ENCODE measurements at regions not wholly inside any gene's neighbourhood (a gene's known extent, or its start where the extent isn't known, plus 50 kb on each side); places are given as distances from the start of the nearest gene placed in this dataset.

DNA sequence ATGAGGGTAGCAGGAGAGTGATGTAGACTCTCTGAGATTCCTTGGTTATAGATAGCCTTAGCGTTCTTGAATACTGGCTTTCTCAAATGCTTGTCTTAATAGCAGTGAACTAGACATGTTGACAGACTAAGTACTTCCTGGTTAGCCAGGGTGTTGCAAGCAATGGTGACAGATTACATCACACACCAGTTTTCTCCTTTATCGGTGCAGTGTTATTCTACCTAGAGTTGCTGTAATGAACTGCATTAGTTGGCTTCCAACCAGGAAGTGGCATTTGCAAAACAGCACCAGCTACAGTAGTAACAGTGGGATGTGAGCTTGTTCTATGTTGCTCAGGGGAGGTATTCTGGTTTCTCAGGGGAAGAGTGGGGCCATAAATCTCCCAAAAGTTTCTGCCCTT is 582.2 kb upstream of the DDX18 start:
- TF ChIP-seq, protein P1, sequence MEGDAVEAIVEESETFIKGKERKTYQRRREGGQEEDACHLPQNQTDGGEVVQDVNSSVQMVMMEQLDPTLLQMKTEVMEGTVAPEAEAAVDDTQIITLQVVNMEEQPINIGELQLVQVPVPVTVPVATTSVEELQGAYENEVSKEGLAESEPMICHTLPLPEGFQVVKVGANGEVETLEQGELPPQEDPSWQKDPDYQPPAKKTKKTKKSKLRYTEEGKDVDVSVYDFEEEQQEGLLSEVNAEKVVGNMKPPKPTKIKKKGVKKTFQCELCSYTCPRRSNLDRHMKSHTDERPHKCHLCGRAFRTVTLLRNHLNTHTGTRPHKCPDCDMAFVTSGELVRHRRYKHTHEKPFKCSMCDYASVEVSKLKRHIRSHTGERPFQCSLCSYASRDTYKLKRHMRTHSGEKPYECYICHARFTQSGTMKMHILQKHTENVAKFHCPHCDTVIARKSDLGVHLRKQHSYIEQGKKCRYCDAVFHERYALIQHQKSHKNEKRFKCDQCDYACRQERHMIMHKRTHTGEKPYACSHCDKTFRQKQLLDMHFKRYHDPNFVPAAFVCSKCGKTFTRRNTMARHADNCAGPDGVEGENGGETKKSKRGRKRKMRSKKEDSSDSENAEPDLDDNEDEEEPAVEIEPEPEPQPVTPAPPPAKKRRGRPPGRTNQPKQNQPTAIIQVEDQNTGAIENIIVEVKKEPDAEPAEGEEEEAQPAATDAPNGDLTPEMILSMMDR (IDR thresholded peaks at IDR 0.05; ENCODE audit: insufficient read depth, low read length, poor library complexity, severe bottlenecking), result no peak
- TF ChIP-seq EZH2phosphoT487 (conservative IDR thresholded peaks at IDR 0.05; ENCODE audit: low read length), result no peak
